Glomerular visceral epithelial cell (primary cell): ENCODE measurements at regions not wholly inside any gene's neighbourhood (a gene's known extent, or its start where the extent isn't known, plus 50 kb on each side); places are given as distances from the start of the nearest gene placed in this dataset.

Experiments used
- DNase-seq: peaks from one replicate; pipeline ENCODE4 v3.0.0-alpha.2; 2016; ENCODE audit errors: extremely low spot score

- no peak for DNase-seq
Observed at GRCh38 chr11:92477686-92478085, 253.1 kb downstream of the FAT3 start.

- DNase-seq: no peak
Observed at GRCh38 chr11:92480499-92480898, 255.9 kb downstream of the FAT3 start.

- no peak for DNase-seq
Observed at GRCh38 chr11:92482492-92483060, 258.0 kb downstream of the FAT3 start.

GRCh38 chr11:92484570-92484969, 260.0 kb downstream of the FAT3 start:
- no peak for DNase-seq

- DNase-seq: no peak
Observed at GRCh38 chr11:92489826-92490399, 265.3 kb downstream of the FAT3 start.

- DNase-seq: no peak
Observed at GRCh38 chr11:92492372-92492771, 267.8 kb downstream of the FAT3 start.

- no peak for DNase-seq
Observed at GRCh38 chr11:92495107-92495793, 270.6 kb downstream of the FAT3 start.

- peak; percentile 1 for DNase-seq
Observed at GRCh38 chr11:92500453-92500852, 275.8 kb downstream of the FAT3 start.

GRCh38 chr11:92501066-92501739, 276.6 kb downstream of the FAT3 start:
- no peak for DNase-seq

GRCh38 chr11:92504004-92504403, 279.4 kb downstream of the FAT3 start:
- DNase-seq: no peak

GRCh38 chr11:92504534-92504933, 279.9 kb downstream of the FAT3 start:
- no peak for DNase-seq

GRCh38 chr11:92505689-92506088, 281.1 kb downstream of the FAT3 start:
- no peak for DNase-seq

GRCh38 chr11:92506809-92507336, 282.3 kb downstream of the FAT3 start:
- DNase-seq: no peak

GRCh38 chr11:92510591-92510990, 286.0 kb downstream of the FAT3 start:
- no peak for DNase-seq

- no peak for DNase-seq
Observed at GRCh38 chr11:92511522-92512203, 287.0 kb downstream of the FAT3 start.

GRCh38 chr11:92512204-92512569, 287.6 kb downstream of the FAT3 start:
- no peak for DNase-seq

GRCh38 chr11:92523611-92524010, 299.0 kb downstream of the FAT3 start:
- no peak for DNase-seq

- DNase-seq: no peak
Observed at GRCh38 chr11:92524542-92524941, 299.9 kb downstream of the FAT3 start.

GRCh38 chr11:92527467-92527866, 302.8 kb downstream of the FAT3 start:
- no peak for DNase-seq

GRCh38 chr11:92528001-92528400, 303.4 kb downstream of the FAT3 start:
- DNase-seq: peak; percentile 52

GRCh38 chr11:92531065-92531739, 306.6 kb downstream of the FAT3 start:
- no peak for DNase-seq
